A673 (cell line): ENCODE measurements at regions not wholly inside any gene's neighbourhood (a gene's known extent, or its start where the extent isn't known, plus 50 kb on each side); places are given as distances from the start of the nearest gene placed in this dataset.

Experiments
- BruUV-seq: library from RNA; stranded (reverse); fragments of 400-500 nt; replicated peaks from 2 replicates; lab custom pipeline; 2021; lab: Mats Ljungman, UMichigan
- CTCF ChIA-PET: fragments of 300-600 bp; sonication (Branson Sonifier 250); formaldehyde crosslinking; loops from one replicate; lab custom pipeline; 2022; ENCODE audit warnings: antibody characterized with exemption; lab: Charles Lee
- POLR2A ChIA-PET: fragments of 300-600 bp; sonication (Branson Sonifier 250); formaldehyde crosslinking; loops from one replicate; lab custom pipeline; 2022; ENCODE audit warnings: antibody characterized with exemption; ENCODE audit not compliant: low non-redundant PET; lab: Charles Lee
- DNase-seq: peaks from one replicate; pipeline ENCODE4 v3.0.0-alpha.2; 2015; ENCODE audit warnings: low spot score
- H3K27ac ChIP-seq: fragments of 200-600 bp; sonication (generic); 2 replicates; pipeline ENCODE4 v1.5.1; 2016; ENCODE audit warnings: mixed run types, low read depth, mild to moderate bottlenecking, mixed read lengths, antibody characterized with exemption, low read length; ENCODE audit not compliant: poor library complexity, severe bottlenecking
- H3K27me3 ChIP-seq: fragments of 200-600 bp; sonication (generic); replicated peaks from 2 replicates; pipeline ENCODE4 v1.6.1; 2017; ENCODE audit warnings: mixed run types, low read depth, mild to moderate bottlenecking, mixed read lengths, antibody characterized with exemption, low read length; ENCODE audit not compliant: insufficient read depth, poor library complexity
- H3K36me3 ChIP-seq: fragments of 200-600 bp; sonication (generic); 2 replicates; pipeline ENCODE4 v1.6.1; 2016; ENCODE audit warnings: mixed run types, mild to moderate bottlenecking, mixed read lengths, antibody characterized with exemption, low read length; ENCODE audit not compliant: insufficient read depth, poor library complexity, severe bottlenecking
- H3K4me1 ChIP-seq: fragments of 200-600 bp; sonication (generic); 2 replicates; pipeline ENCODE4 v1.6.1; 2017; ENCODE audit warnings: mixed run types, mild to moderate bottlenecking, mixed read lengths, antibody characterized with exemption, low read length; ENCODE audit not compliant: insufficient read depth, poor library complexity, severe bottlenecking
- H3K4me3 ChIP-seq: fragments of 200-600 bp; sonication (generic); 2 replicates; pipeline ENCODE4 v1.5.1; 2016; ENCODE audit warnings: low read depth, mixed run types, mild to moderate bottlenecking, mixed read lengths, low read length; ENCODE audit not compliant: poor library complexity, severe bottlenecking
- H3K9me3 ChIP-seq: fragments of 200-600 bp; sonication (generic); 2 replicates; pipeline ENCODE4 v1.6.1; 2016; ENCODE audit warnings: mixed run types, low read depth, mild to moderate bottlenecking, mixed read lengths, antibody characterized with exemption, low read length; ENCODE audit not compliant: poor library complexity, severe bottlenecking
- EZH2 ChIP-seq: fragments of 200-600 bp; sonication (generic); IDR thresholded peaks from 2 replicates; pipeline ENCODE4 v1.6.1; 2017; ENCODE audit warnings: borderline replicate concordance, low read depth, mild to moderate bottlenecking, mixed read lengths, antibody characterized with exemption, low read length; ENCODE audit not compliant: poor library complexity, severe bottlenecking
- intact Hi-C: fragments of 100-400 bp; cut with micrococcal nuclease; formaldehyde crosslinking; loops from one replicate; pipeline ENCODE4 v1.10.0; 2022; ENCODE audit not compliant: unreplicated experiment
- TF ChIP-seq, protein P1 (sequence below): fragments of 300-800, 200-600 bp; sonication (generic); conservative IDR thresholded peaks from 2 replicates; pipeline ENCODE4 v1.5.1; 2017; ENCODE audit warnings: low read depth, mild to moderate bottlenecking, antibody characterized with exemption, low read length, moderate library complexity, mixed read lengths

DNA sequence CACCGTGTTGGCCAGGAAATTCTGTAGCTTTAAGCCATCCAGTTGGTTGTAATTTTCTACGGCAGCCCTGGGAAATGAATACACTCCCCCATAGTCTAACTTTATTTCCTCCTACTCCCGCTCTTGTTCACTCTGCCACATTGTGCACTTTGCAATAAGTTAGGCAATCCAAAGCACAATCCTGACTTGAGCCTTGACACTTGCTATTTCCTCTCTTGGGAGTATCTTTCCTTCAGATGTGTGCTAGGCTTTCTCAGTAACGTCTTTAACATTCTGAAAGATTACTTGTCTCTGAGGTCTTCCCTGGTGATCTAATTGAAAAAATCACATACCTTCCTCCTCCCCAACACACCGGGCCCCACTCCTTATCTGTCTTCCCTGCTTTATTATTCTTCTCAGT lies 65.9 kb upstream of the RAB27B start:
- peaks cover 17% of the 10 kb centered on the region for H3K27me3 ChIP-seq
- no peak overlapping the region for H3K4me3 ChIP-seq
- H3K27ac ChIP-seq: no peak overlapping the region
- no peaks in the 10 kb centered on the region for H3K4me1 ChIP-seq
- no peaks in the 10 kb centered on the region for H3K9me3 ChIP-seq
- ChIA-PET CTCF (no interaction called here), POLR2A (no interaction called here)
- intact Hi-C loops: no loop called here
- H3K36me3 ChIP-seq: no peaks in the 10 kb centered on the region
- peak; percentile 4 for DNase-seq
- no TSS peak for BruUV-seq
- TF ChIP-seq EZH2: no peak
- TF ChIP-seq, protein P1, sequence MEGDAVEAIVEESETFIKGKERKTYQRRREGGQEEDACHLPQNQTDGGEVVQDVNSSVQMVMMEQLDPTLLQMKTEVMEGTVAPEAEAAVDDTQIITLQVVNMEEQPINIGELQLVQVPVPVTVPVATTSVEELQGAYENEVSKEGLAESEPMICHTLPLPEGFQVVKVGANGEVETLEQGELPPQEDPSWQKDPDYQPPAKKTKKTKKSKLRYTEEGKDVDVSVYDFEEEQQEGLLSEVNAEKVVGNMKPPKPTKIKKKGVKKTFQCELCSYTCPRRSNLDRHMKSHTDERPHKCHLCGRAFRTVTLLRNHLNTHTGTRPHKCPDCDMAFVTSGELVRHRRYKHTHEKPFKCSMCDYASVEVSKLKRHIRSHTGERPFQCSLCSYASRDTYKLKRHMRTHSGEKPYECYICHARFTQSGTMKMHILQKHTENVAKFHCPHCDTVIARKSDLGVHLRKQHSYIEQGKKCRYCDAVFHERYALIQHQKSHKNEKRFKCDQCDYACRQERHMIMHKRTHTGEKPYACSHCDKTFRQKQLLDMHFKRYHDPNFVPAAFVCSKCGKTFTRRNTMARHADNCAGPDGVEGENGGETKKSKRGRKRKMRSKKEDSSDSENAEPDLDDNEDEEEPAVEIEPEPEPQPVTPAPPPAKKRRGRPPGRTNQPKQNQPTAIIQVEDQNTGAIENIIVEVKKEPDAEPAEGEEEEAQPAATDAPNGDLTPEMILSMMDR: no peak

DNA sequence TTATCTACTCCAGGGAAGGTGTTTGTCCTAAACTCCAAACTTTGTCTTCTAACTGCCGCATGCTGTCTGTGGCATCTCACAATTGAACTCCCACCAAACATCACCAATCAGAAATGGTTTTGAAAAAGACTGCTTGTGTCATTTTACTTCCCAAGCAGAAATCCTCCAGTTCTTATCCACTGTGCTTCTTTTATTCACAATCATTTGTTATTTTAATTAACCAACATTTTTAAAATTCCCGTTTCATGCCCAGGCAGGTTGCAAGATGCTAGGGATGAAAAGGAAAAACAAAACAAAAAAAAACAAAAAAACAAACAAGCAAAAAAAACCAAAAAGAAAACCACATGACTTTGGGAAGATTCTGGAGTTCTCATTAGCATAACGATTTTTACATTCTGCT lies 63.5 kb upstream of the RAB27B start:
- TF ChIP-seq, protein P1: no peak
- no peak for TF ChIP-seq EZH2
- no peak for DNase-seq
- no peaks in the 10 kb centered on the region for H3K9me3 ChIP-seq
- intact Hi-C loops: no loop called here
- no peak overlapping the region for H3K27ac ChIP-seq
- H3K36me3 ChIP-seq: no peaks in the 10 kb centered on the region
- ChIA-PET CTCF (no interaction called here), POLR2A (no interaction called here)
- peaks cover 17% of the 10 kb centered on the region for H3K27me3 ChIP-seq
- H3K4me3 ChIP-seq: no peak overlapping the region
- no peaks in the 10 kb centered on the region for H3K4me1 ChIP-seq
- no TSS peak for BruUV-seq

DNA sequence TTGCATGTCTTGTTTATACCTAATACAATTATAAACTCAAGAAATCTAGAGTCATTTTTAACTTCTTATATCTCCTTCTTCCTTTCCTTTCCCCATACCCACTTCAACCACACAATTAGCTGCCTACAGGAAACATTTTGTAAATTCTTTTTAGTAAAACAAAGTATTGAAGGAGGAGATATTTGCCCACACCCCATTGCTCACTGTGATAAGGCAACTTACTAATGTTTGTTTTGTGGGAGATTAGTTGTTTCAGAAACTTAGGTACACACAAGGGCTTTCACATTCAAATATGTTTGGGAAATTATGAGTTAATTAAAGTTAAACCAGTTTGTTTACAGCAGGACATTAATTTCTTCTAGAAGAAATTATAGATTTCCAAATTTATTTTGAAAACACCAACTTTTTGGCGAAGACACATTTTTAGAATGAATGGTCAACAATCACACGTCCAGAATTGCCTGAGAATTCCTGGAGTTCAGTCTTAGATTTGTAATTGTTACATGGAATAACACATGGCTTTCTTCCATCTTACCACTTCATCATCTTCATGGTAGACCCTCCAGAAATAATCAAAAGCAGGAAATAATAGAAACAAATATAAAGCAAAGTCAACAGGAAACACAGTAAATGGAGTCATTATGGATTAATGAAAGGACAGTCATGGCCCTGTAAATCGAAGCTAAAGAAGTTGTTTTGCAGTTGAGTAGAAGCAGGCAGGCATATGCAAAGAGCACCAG lies 62.5 kb upstream of the RAB27B start:
- no peaks in the 10 kb centered on the region for H3K36me3 ChIP-seq
- H3K27ac ChIP-seq: no peak overlapping the region
- H3K9me3 ChIP-seq: no peaks in the 10 kb centered on the region
- peaks cover 17% of the 10 kb centered on the region for H3K27me3 ChIP-seq
- CTCF ChIA-PET: no interaction called here
- no peak for TF ChIP-seq EZH2
- TF ChIP-seq, protein P1: no peak
- POLR2A ChIA-PET: no interaction called here
- BruUV-seq: no TSS peak
- DNase-seq: no peak
- no peak overlapping the region for H3K4me3 ChIP-seq
- H3K4me1 ChIP-seq: no peaks in the 10 kb centered on the region
- intact Hi-C loops: no loop called here
